ENCODE measurements at regions not wholly inside any gene's neighbourhood (a gene's known extent, or its start where the extent isn't known, plus 50 kb on each side); places are given as distances from the start of the nearest gene placed in this dataset.

DNA sequence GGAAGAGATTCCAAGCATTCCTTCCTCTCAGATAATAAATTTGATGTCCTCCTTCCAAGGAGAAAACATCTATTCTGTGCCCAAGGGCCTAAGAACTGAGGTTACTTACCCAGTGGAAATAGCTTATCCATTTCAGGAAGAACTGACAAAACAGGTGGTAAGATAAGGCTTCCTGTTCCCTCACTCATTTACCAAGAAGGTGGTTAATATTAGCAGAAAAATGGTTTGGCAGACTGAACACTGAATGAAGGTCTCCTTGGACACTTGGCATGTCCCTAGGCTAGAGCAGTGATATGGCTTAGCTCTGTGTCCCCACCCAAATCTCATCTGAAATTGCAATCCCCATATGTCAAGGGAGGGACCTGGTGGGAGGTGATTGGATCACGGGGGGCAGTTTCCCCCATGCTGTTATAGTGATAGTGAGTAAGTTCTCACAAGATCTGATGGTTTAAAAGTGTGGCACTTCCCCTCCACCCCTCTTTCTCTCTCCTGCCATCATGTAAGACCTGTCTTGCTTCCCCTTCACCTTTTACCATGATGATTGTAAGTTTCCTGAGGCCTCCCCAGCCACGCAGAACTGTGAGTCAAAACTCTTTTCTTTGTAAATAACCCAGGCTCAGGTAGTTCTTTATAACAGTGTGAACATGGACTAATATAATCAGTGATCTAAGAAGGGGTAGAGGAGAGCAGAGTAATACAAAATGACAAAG lies 127.4 kb downstream of the ST8SIA2 start:
- H4K20me1 ChIP-seq (replicated peaks; ENCODE audit: insufficient read depth): no peaks in the 10 kb centered on the region
- no peaks in the 10 kb centered on the region for H3F3A ChIP-seq (replicated peaks; ENCODE audit: low read depth)
- H3K4me1 Mint-ChIP-seq: peaks cover 18% of the 10 kb centered on the region
- no peaks in the 10 kb centered on the region; the same call in 1 of the 2 replicates for H3K9me2 ChIP-seq (ENCODE audit: insufficient read depth)
- H3K4me1 ChIP-seq (ENCODE audit: insufficient read depth): no peaks in the 10 kb centered on the region
- TF ChIP-seq ZNF331 (CRISPR knock-in tag; IDR thresholded peaks at IDR 0.05; ENCODE audit: low read depth) (no peak), EZH2 (IDR thresholded peaks at IDR 0.05; ENCODE audit: low read depth, unreplicated experiment) (no peak), CTCF (conservative IDR thresholded peaks at IDR 0.05; ENCODE audit: low read depth in 2 of 2) (no peak), STAT1 (IDR thresholded peaks at IDR 0.05; ENCODE audit: unreplicated experiment) (no peak), CREB1 (CRISPR knock-in tag; IDR thresholded peaks at IDR 0.05; ENCODE audit: low read depth) (no peak), JUNB (IDR thresholded peaks at IDR 0.05; ENCODE audit: unreplicated experiment) (no peak), NANOG (IDR thresholded peaks at IDR 0.05; ENCODE audit: borderline replicate concordance) (no peak), POLR2AphosphoS5 (IDR thresholded peaks at IDR 0.05; ENCODE audit: low read depth) (no peak), EZH2phosphoT487 (IDR thresholded peaks at IDR 0.05; ENCODE audit: unreplicated experiment) (no peak), ZNF114 (CRISPR knock-in tag; IDR thresholded peaks at IDR 0.05) (no peak)
- TF ChIP-seq, protein P1, sequence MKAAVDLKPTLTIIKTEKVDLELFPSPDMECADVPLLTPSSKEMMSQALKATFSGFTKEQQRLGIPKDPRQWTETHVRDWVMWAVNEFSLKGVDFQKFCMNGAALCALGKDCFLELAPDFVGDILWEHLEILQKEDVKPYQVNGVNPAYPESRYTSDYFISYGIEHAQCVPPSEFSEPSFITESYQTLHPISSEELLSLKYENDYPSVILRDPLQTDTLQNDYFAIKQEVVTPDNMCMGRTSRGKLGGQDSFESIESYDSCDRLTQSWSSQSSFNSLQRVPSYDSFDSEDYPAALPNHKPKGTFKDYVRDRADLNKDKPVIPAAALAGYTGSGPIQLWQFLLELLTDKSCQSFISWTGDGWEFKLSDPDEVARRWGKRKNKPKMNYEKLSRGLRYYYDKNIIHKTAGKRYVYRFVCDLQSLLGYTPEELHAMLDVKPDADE (IDR thresholded peaks at IDR 0.05): no peak
- TF ChIP-seq, protein P2, sequence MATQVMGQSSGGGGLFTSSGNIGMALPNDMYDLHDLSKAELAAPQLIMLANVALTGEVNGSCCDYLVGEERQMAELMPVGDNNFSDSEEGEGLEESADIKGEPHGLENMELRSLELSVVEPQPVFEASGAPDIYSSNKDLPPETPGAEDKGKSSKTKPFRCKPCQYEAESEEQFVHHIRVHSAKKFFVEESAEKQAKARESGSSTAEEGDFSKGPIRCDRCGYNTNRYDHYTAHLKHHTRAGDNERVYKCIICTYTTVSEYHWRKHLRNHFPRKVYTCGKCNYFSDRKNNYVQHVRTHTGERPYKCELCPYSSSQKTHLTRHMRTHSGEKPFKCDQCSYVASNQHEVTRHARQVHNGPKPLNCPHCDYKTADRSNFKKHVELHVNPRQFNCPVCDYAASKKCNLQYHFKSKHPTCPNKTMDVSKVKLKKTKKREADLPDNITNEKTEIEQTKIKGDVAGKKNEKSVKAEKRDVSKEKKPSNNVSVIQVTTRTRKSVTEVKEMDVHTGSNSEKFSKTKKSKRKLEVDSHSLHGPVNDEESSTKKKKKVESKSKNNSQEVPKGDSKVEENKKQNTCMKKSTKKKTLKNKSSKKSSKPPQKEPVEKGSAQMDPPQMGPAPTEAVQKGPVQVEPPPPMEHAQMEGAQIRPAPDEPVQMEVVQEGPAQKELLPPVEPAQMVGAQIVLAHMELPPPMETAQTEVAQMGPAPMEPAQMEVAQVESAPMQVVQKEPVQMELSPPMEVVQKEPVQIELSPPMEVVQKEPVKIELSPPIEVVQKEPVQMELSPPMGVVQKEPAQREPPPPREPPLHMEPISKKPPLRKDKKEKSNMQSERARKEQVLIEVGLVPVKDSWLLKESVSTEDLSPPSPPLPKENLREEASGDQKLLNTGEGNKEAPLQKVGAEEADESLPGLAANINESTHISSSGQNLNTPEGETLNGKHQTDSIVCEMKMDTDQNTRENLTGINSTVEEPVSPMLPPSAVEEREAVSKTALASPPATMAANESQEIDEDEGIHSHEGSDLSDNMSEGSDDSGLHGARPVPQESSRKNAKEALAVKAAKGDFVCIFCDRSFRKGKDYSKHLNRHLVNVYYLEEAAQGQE (IDR thresholded peaks at IDR 0.05; ENCODE audit: unreplicated experiment): no peak
- TF ChIP-seq, protein P3, sequence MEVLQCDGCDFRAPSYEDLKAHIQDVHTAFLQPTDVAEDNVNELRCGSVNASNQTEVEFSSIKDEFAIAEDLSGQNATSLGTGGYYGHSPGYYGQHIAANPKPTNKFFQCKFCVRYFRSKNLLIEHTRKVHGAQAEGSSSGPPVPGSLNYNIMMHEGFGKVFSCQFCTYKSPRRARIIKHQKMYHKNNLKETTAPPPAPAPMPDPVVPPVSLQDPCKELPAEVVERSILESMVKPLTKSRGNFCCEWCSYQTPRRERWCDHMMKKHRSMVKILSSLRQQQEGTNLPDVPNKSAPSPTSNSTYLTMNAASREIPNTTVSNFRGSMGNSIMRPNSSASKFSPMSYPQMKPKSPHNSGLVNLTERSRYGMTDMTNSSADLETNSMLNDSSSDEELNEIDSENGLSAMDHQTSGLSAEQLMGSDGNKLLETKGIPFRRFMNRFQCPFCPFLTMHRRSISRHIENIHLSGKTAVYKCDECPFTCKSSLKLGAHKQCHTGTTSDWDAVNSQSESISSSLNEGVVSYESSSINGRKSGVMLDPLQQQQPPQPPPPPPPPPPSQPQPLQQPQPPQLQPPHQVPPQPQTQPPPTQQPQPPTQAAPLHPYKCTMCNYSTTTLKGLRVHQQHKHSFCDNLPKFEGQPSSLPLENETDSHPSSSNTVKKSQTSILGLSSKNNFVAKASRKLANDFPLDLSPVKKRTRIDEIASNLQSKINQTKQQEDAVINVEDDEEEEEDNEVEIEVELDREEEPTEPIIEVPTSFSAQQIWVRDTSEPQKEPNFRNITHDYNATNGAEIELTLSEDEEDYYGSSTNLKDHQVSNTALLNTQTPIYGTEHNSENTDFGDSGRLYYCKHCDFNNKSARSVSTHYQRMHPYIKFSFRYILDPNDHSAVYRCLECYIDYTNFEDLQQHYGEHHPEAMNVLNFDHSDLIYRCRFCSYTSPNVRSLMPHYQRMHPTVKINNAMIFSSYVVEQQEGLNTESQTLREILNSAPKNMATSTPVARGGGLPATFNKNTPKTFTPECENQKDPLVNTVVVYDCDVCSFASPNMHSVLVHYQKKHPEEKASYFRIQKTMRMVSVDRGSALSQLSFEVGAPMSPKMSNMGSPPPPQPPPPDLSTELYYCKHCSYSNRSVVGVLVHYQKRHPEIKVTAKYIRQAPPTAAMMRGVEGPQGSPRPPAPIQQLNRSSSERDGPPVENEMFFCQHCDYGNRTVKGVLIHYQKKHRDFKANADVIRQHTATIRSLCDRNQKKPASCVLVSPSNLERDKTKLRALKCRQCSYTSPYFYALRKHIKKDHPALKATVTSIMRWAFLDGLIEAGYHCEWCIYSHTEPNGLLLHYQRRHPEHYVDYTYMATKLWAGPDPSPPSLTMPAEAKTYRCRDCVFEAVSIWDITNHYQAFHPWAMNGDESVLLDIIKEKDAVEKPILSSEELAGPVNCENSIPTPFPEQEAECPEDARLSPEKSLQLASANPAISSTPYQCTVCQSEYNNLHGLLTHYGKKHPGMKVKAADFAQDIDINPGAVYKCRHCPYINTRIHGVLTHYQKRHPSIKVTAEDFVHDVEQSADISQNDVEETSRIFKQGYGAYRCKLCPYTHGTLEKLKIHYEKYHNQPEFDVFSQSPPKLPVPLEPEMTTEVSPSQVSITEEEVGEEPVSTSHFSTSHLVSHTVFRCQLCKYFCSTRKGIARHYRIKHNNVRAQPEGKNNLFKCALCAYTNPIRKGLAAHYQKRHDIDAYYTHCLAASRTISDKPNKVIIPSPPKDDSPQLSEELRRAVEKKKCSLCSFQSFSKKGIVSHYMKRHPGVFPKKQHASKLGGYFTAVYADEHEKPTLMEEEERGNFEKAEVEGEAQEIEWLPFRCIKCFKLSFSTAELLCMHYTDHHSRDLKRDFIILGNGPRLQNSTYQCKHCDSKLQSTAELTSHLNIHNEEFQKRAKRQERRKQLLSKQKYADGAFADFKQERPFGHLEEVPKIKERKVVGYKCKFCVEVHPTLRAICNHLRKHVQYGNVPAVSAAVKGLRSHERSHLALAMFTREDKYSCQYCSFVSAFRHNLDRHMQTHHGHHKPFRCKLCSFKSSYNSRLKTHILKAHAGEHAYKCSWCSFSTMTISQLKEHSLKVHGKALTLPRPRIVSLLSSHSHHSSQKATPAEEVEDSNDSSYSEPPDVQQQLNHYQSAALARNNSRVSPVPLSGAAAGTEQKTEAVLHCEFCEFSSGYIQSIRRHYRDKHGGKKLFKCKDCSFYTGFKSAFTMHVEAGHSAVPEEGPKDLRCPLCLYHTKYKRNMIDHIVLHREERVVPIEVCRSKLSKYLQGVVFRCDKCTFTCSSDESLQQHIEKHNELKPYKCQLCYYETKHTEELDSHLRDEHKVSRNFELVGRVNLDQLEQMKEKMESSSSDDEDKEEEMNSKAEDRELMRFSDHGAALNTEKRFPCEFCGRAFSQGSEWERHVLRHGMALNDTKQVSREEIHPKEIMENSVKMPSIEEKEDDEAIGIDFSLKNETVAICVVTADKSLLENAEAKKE (CRISPR knock-in tag; IDR thresholded peaks at IDR 0.05): no peak
- H3K4me3 Mint-ChIP-seq: no peak overlapping the region
- ATAC-seq: no peak
- H3K27me3 Mint-ChIP-seq (ENCODE audit: insufficient read depth, low read depth, poor library complexity): peaks cover 9% of the 10 kb centered on the region
- no peaks in the 10 kb centered on the region for H3K36me3 Mint-ChIP-seq (ENCODE audit: low read depth)
- H3K9me3 Mint-ChIP-seq: no peaks in the 10 kb centered on the region
- no peak overlapping the region for H3K4me3 ChIP-seq
- no peak overlapping the region; the same call in 1 of the 2 replicates for H3K27ac Mint-ChIP-seq
- no peaks in the 10 kb centered on the region for H3K79me2 ChIP-seq (replicated peaks; ENCODE audit: insufficient read depth)
- H3K36me3 ChIP-seq (ENCODE audit: insufficient read depth): no peaks in the 10 kb centered on the region
- H3K27ac ChIP-seq (ENCODE audit: low read depth): no peak overlapping the region
- H2AFZ ChIP-seq: no peak overlapping the region
- no peaks in the 10 kb centered on the region for H3K27me3 ChIP-seq (ENCODE audit: insufficient read depth)
- H3K4me2 ChIP-seq: no peak overlapping the region
- no peak for DNase-seq (ENCODE audit: low spot score)
